Heart left ventricle (tissue), 16 donors: ENCODE measurements at regions not wholly inside any gene's neighbourhood (a gene's known extent, or its start where the extent isn't known, plus 50 kb on each side); places are given as distances from the start of the nearest gene placed in this dataset.

Experiments
- ATAC-seq, 4 donors: fragments of 200-7000 bp; cut with Tn5 transposase; one replicate each; pipeline ENCODE4 v1.9.1; 2020 to 2022; ENCODE audit warnings: moderate library complexity in 4 of 4, mild to moderate bottlenecking in 3 of 4, moderate number of reproducible peaks in 1 of 4
- DNase-seq, 5 donors: peaks; one replicate each; pipeline ENCODE4 v3.0.0-alpha.2; 2020
- H3K27ac ChIP-seq, 12 donors: fragments of 200-600 bp; sonication (generic) in 4 of 12; one replicate each; pipeline versions ENCODE4 v1.5.0 to v1.8.0; 2016 to 2022; ENCODE audit warnings: mild to moderate bottlenecking in 2 of 12
- H3K27me3 ChIP-seq, 9 donors: fragments of 200-600 bp; sonication (generic) in 2 of 9; one replicate each; pipeline versions ENCODE4 v1.5.1 to v1.8.0; 2016 to 2022; ENCODE audit warnings: mild to moderate bottlenecking in 3 of 9
- H3K36me3 ChIP-seq, 9 donors: fragments of 200-600 bp; sonication (generic) in 2 of 9; one replicate each; pipeline versions ENCODE4 v1.5.0 to v1.8.0; 2018 to 2022; ENCODE audit warnings: mild to moderate bottlenecking in 2 of 9
- H3K4me1 ChIP-seq, 12 donors: fragments of 200-600 bp; sonication (generic) in 4 of 12; one replicate each; pipeline versions ENCODE4 v1.5.0 to v1.8.0; 2016 to 2022; ENCODE audit warnings: mild to moderate bottlenecking in 3 of 12
- H3K4me3 ChIP-seq, 12 donors: fragments of 200-600 bp; sonication (generic) in 4 of 12; one replicate each; pipeline versions ENCODE4 v1.5.0 to v1.8.0; 2017 to 2022; ENCODE audit warnings: mild to moderate bottlenecking in 9 of 12, moderate library complexity in 4 of 12
- H3K9me3 ChIP-seq, 12 donors: fragments of 200-600 bp; sonication (generic) in 4 of 12; one replicate each; pipeline versions ENCODE4 v1.5.0 to v1.8.0; 2016 to 2022; ENCODE audit warnings: mild to moderate bottlenecking in 1 of 12
- CTCF ChIP-seq, 12 donors: fragments of 200-600 bp; sonication (generic) in 4 of 12; IDR thresholded peaks; one replicate each; pipeline versions ENCODE4 v1.5.0 to v1.8.0; 2018 to 2022; ENCODE audit warnings: antibody characterized with exemption in 12 of 12, mild to moderate bottlenecking in 5 of 12
- POLR2A ChIP-seq, 2 donors: fragments of 450-650 bp; IDR thresholded peaks; one replicate each; pipeline ENCODE4 v1.6.1; 2017; ENCODE audit warnings: antibody characterized with exemption in 2 of 2, mild to moderate bottlenecking in 2 of 2, moderate library complexity in 2 of 2
- WGBS, 4 donors: extraction: QIAGEN DNeasy Blood & Tissue Kit in 2 of 4; methylation state at CpG; one replicate each; pipeline versions ENCODE4 v1.1.5 to v1.1.7; 2013 to 2018; 5-methylcytosine and 5-hydroxymethylcytosine counted together
- intact Hi-C, 10 donors: fragments of 100-400 bp; cut with DNase I; formaldehyde crosslinking; loops; one replicate each; pipeline versions ENCODE4 v1.11.1 to v1.14.2; 2022
- donor health status: ischemic (EF 13 %, LVEDD 7.1; RV severe dilation, severe dysfunction).
- donor health status: healthy with polysubstance abuse.
- donor health status: DM: no; HTN: yes; CAD: no.
- donor health status: DM: no; HTN: no; CAD: no.
- donor health status: ischemic (EF 25% LVEDD 6.9; RV normal size, moderate dysfunction).
- donor health status: ischemic (EF 25% LVEDD 5.7; RV mildly dilated, moderate dysfunction).
- donor health status: healthy.
- donor health status: DM: yes; HTN: yes; CAD: no.
- donor health status: ischemic (EF 35%, LVEDD 5.7; RV mildly dilated, moderate dysfunction).
- donor health status: nonischemic (EF 11% LVEDD 7.7; RV severe dilation, severe dysfunction).
- donor health status: DM: yes; HTN: yes; CAD: no.
- donor health status: PGD.
- donor health status: ischemic (EF 29% LVEDD 5.4; RV normal size, mild dysfunction).
- donor health status: nonischemic (EF 23%, LVEDD 6.1; RV moderate dilation, normal function).

- Histone ChIP-seq H3K9me3 (peaks cover 0 to 9% (median 0%) of the 10 kb centered on the region in 12 donors), H3K27me3 (peaks cover 0 to 8% (median 0%) of the 10 kb centered on the region in 9 donors), H3K4me1 (no peaks in the 10 kb centered on the region), H3K4me3 (no peak overlapping the region), H3K27ac (no peak overlapping the region), H3K36me3 (no peaks in the 10 kb centered on the region)
- intact Hi-C loops = no loop called here
- no peak for TF ChIP-seq POLR2A (IDR thresholded peaks at IDR 0.05)
- TF ChIP-seq CTCF (IDR thresholded peaks at IDR 0.05) = no peak
- DNase-seq (no peak), ATAC-seq (no peak)
- 84 to 90% (median 86%) methylated on average over 4 to 6 of the region's 6 CpGs for WGBS, 4 donors
These were observed 382.4 kb upstream of the XYLT1 start for GRCh38 chr16:17852977-17853702.

- DNase-seq (no peak), ATAC-seq (no peak)
- Histone ChIP-seq H3K4me3 (no peak overlapping the region), H3K27me3 (peaks cover 0 to 4% (median 0%) of the 10 kb centered on the region in 9 donors), H3K9me3 (peaks cover 0 to 9% (median 0%) of the 10 kb centered on the region in 12 donors), H3K36me3 (no peaks in the 10 kb centered on the region), H3K4me1 (no peaks in the 10 kb centered on the region), H3K27ac (no peak overlapping the region)
- TF ChIP-seq POLR2A (IDR thresholded peaks at IDR 0.05) (no peak), CTCF (IDR thresholded peaks at IDR 0.05) (no peak)
- intact Hi-C loops = no loop called here
- WGBS, 4 donors = 36 to 44% (median 41%) methylated on average over 16 of the region's 16 CpGs
These were observed 380.0 kb upstream of the XYLT1 start for GRCh38 chr16:17850581-17851250.

- Histone ChIP-seq H3K27ac (no peak overlapping the region), H3K27me3 (peaks cover 0 to 1% (median 0%) of the 10 kb centered on the region in 9 donors), H3K36me3 (no peaks in the 10 kb centered on the region), H3K9me3 (no peaks in the 10 kb centered on the region), H3K4me3 (no peak overlapping the region), H3K4me1 (no peaks in the 10 kb centered on the region)
- intact Hi-C loops = no loop called here
- TF ChIP-seq POLR2A (IDR thresholded peaks at IDR 0.05) (no peak), CTCF (IDR thresholded peaks at IDR 0.05) (no peak)
- ATAC-seq (no peak), DNase-seq (no peak)
- WGBS, 4 donors = 72 to 90% (median 85%) methylated on average over 6 of the region's 6 CpGs
These were observed 376.6 kb upstream of the XYLT1 start for GRCh38 chr16:17847234-17847795.

DNA sequence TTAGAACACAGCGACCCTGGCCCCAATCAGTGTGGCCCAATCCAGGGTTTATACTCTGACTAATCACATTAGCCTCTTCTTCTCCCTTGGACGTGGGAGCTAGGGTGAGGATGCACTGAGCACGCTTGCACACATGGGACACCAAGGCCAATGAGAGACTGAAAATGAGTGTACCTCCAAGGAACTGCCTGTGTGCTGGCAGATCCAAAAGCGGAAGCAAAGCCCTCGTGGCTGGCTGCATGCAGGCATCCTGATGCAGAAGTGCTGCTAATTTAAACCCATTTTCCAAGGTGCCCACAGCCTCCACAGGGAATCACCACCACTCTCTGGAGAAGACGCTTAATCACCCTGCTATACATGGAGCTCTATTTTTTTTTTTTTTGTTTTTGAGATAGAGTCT is 375.3 kb upstream of the XYLT1 start:
- intact Hi-C loops = no loop called here
- H3K27me3 ChIP-seq = peaks cover 0 to 4% (median 0%) of the 10 kb centered on the region in 9 donors
- TF ChIP-seq CTCF (IDR thresholded peaks at IDR 0.05) = no peak
- no peak for TF ChIP-seq POLR2A (IDR thresholded peaks at IDR 0.05)
- no peaks in the 10 kb centered on the region for H3K36me3 ChIP-seq
- no peaks in the 10 kb centered on the region for H3K9me3 ChIP-seq
- H3K4me3 ChIP-seq = no peak overlapping the region
- H3K27ac ChIP-seq = no peak overlapping the region
- 83 to 93% (median 85%) methylated on average over 6 of the region's 6 CpGs for WGBS, 4 donors
- ATAC-seq = no peak
- H3K4me1 ChIP-seq = no peaks in the 10 kb centered on the region
- DNase-seq = no peak
